ENCODE measurements at regions not wholly inside any gene's neighbourhood (a gene's known extent, or its start where the extent isn't known, plus 50 kb on each side); places are given as distances from the start of the nearest gene placed in this dataset.

GRCh38 chr6:50288241-50288640, 238.5 kb upstream of the DEFB112 start:
- TF ChIP-seq POLR2AphosphoS5 (IDR thresholded peaks at IDR 0.05; ENCODE audit: borderline replicate concordance, low read depth, low read length) (no peak), EZH2 (IDR thresholded peaks at IDR 0.05) (no peak)
